A549 (cell line): ENCODE measurements at regions not wholly inside any gene's neighbourhood (a gene's known extent, or its start where the extent isn't known, plus 50 kb on each side); places are given as distances from the start of the nearest gene placed in this dataset.

Source experiments
- ATAC-seq, 2 experiments: fragments of 200-7000 bp in 1 of 2; fragments of >200 bp in 1 of 2; cut with Nextera tagmentation in 1 of 2; cut with Tn5 transposase in 1 of 2; 3 replicates each; pipeline versions ENCODE4 v1.8.0 to v1.9.1; 2018 to 2020; ENCODE audit warnings: mild to moderate bottlenecking in 1 of 2, moderate library complexity in 1 of 2
- CTCF ChIA-PET: fragments of 300-600 bp; sonication (Branson Sonifier 250); formaldehyde crosslinking; extraction: SDS; loops from one replicate; lab custom pipeline; 2021; ENCODE audit warnings: antibody characterized with exemption, inconsistent platforms; lab: Yijun Ruan, JAX
- POLR2A ChIA-PET: fragments of 350-600 bp; formaldehyde crosslinking; extraction: SDS; loops from one replicate; lab custom pipeline; 2021; ENCODE audit warnings: antibody characterized with exemption, inconsistent platforms; lab: Yijun Ruan, JAX
- DNase-seq, 2 experiments: peaks; one replicate each; pipeline versions ENCODE4 v3.0.0 to v3.0.0-alpha.2; 2011 to 2016; ENCODE audit warnings: low read depth in 1 of 2, low spot score in 1 of 2
- FAIRE-seq: peaks from 2 replicates; lab custom pipeline; 2011; peaks lifted over from hg19 to GRCh38; lab: Jason Lieb, UNC
- H3K27ac ChIP-seq, 2 experiments: fragments of >200 bp; sonication (Bioruptor Twin); formaldehyde crosslinking; 3 replicates each; pipeline ENCODE4 v1.5.1; 2016 to 2017
- H3K4me1 ChIP-seq: fragments of >200 bp; sonication (Bioruptor Twin); formaldehyde crosslinking; 3 replicates; pipeline ENCODE4 v1.6.1; 2016
- H3K4me2 ChIP-seq: fragments of >200 bp; sonication (Bioruptor Twin); formaldehyde crosslinking; 3 replicates; pipeline ENCODE4 v1.6.1; 2016
- H3K4me3 ChIP-seq: fragments of >200 bp; sonication (Bioruptor Twin); formaldehyde crosslinking; 3 replicates; pipeline ENCODE4 v1.5.1; 2016
- H3K9me3 ChIP-seq: fragments of >200 bp; sonication (Bioruptor Twin); formaldehyde crosslinking; 3 replicates; pipeline ENCODE4 v1.6.1; 2016
- CBX8 ChIP-seq: fragments of 200-600 bp; sonication (generic); IDR thresholded peaks from 2 replicates; pipeline ENCODE4 v1.6.1; 2016
- CHD4 ChIP-seq: fragments of 200-600 bp; sonication (generic); IDR thresholded peaks from 2 replicates; pipeline ENCODE4 v1.6.1; 2016; ENCODE audit warnings: antibody characterized with exemption, mild to moderate bottlenecking, borderline replicate concordance
- EHF ChIP-seq: fragments of 250-450 bp; sonication (Bioruptor Pico); IDR thresholded peaks from 2 replicates; pipeline ENCODE4 v1.5.0; 2020; ENCODE audit warnings: mild to moderate bottlenecking
- FOSL2 ChIP-seq, 2 experiments: fragments of 450-650 bp in 1 of 2; fragments of >200 bp in 1 of 2; sonication (Bioruptor Twin) in 1 of 2; formaldehyde crosslinking; IDR thresholded peaks; 2 replicates each; pipeline versions ENCODE4 v1.5.0 to v1.6.1; 2016 to 2020; ENCODE audit warnings: mild to moderate bottlenecking in 1 of 2, moderate library complexity in 1 of 2
- FOXS1 ChIP-seq: fragments of 250-450 bp; sonication (Bioruptor Pico); IDR thresholded peaks from 2 replicates; pipeline ENCODE4 v1.5.0; 2020; ENCODE audit warnings: mild to moderate bottlenecking, moderate library complexity
- HEYL ChIP-seq: fragments of 250-450 bp; sonication (Bioruptor Pico); IDR thresholded peaks from 2 replicates; pipeline ENCODE4 v1.8.0; 2021; ENCODE audit warnings: mild to moderate bottlenecking, moderate library complexity
- HOXA7 ChIP-seq: fragments of 250-450 bp; sonication (Bioruptor Pico); IDR thresholded peaks from 2 replicates; pipeline ENCODE4 v1.5.0; 2020; ENCODE audit warnings: mild to moderate bottlenecking, moderate library complexity
- HOXB13 ChIP-seq: fragments of 250-450 bp; sonication (Bioruptor Pico); IDR thresholded peaks from 2 replicates; pipeline ENCODE4 v1.5.0; 2020; ENCODE audit warnings: low read depth, mild to moderate bottlenecking, moderate library complexity
- KDM5A ChIP-seq: fragments of 200-600 bp; sonication (generic); IDR thresholded peaks from 2 replicates; pipeline ENCODE4 v1.6.1; 2016; ENCODE audit warnings: antibody characterized with exemption, mild to moderate bottlenecking
- MAZ ChIP-seq: fragments of 150-350 bp; IDR thresholded peaks from 2 replicates; pipeline ENCODE4 v1.6.1; 2014; ENCODE audit warnings: antibody characterized with exemption, low read depth, low read length, borderline replicate concordance
- NR3C1 ChIP-seq: fragments of >200 bp; sonication (Bioruptor Twin); formaldehyde crosslinking; IDR thresholded peaks from 3 replicates; pipeline ENCODE4 v1.6.1; 2017
- POLR2A ChIP-seq: IDR thresholded peaks from 2 replicates; pipeline ENCODE4 v1.6.1; 2012; ENCODE audit warnings: mild to moderate bottlenecking, low read length
- RARB ChIP-seq: fragments of 250-450 bp; sonication (Bioruptor Pico); IDR thresholded peaks from 2 replicates; pipeline ENCODE4 v1.8.0; 2021; ENCODE audit warnings: mild to moderate bottlenecking, moderate library complexity
- RFX5 ChIP-seq: fragments of 450-650 bp; IDR thresholded peaks from 2 replicates; pipeline ENCODE4 v1.7.1; 2014; ENCODE audit warnings: antibody characterized with exemption, mild to moderate bottlenecking, moderate library complexity
- SMC3 ChIP-seq: fragments of >200 bp; sonication (Bioruptor Twin); formaldehyde crosslinking; IDR thresholded peaks from 3 replicates; pipeline ENCODE4 v1.6.1; 2018; ENCODE audit warnings: inconsistent platforms
- TFCP2L1 ChIP-seq: fragments of 250-450 bp; sonication (Bioruptor Pico); IDR thresholded peaks from 2 replicates; pipeline ENCODE4 v1.5.0; 2021; ENCODE audit warnings: mild to moderate bottlenecking
- ZNF302 ChIP-seq: fragments of 250-450 bp; sonication (Bioruptor Pico); IDR thresholded peaks from 2 replicates; pipeline ENCODE4 v1.9.0; 2021; ENCODE audit warnings: inconsistent platforms, mild to moderate bottlenecking, moderate library complexity
- WGBS: methylation state at CpG from one replicate; pipeline ENCODE4 v1.1.6; 2017; ENCODE audit errors: missing lambda C conversion rate; 5-methylcytosine and 5-hydroxymethylcytosine counted together
- TF ChIP-seq, protein P1 (sequence below): fragments of >200 bp; sonication (Bioruptor Twin); formaldehyde crosslinking; IDR thresholded peaks from 3 replicates; pipeline ENCODE4 v1.6.1; 2016
- TF ChIP-seq, protein P2 (sequence below): fragments of >200 bp; sonication (Bioruptor Twin); formaldehyde crosslinking; IDR thresholded peaks from 2 replicates; pipeline ENCODE4 v1.6.1; 2016
- TF ChIP-seq, protein P3 (sequence below): IDR thresholded peaks from 2 replicates; pipeline ENCODE4 v1.6.1; 2012; ENCODE audit warnings: low read depth, borderline replicate concordance
- TF ChIP-seq, protein P4 (sequence below): IDR thresholded peaks from 2 replicates; pipeline ENCODE4 v1.6.1; 2012

DNA sequence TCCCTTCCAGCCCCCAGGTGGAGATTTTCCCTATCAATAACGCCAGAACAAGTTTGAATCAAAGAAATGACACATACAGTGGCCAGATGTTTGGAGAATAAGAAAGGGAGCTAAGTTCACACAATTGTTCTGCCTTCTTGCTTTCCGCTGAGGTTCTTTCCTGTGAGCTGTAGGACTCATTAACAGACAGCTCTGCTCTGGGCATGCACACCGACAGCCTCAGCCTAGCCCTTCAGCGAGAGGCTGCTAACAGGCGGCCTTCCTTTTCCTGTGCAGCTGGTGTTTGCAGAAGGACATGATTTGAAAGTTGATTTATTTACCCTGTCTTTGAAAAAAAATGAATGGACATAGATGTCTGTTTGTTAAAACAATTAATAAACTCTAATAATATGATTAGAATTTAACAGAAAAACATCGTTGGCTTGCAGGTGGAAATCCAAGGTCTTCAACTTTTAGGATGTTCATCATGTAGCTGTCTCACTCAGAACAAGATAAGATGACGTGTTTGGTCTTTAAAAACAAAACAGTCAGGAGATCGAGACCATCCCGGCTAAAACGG lies 183.3 kb downstream of the KDR start:
- no peak overlapping the region for H3K4me3 ChIP-seq
- ChIA-PET POLR2A (no interaction called here), CTCF (no interaction called here)
- FAIRE-seq (no peak), DNase-seq (no peak), ATAC-seq (no peak)
- no peaks in the 10 kb centered on the region for H3K4me1 ChIP-seq
- H3K4me2 ChIP-seq = no peak overlapping the region
- H3K9me3 ChIP-seq = no peaks in the 10 kb centered on the region
- 42% methylated on average over 10 of the region's 10 CpGs for WGBS
- no peak overlapping the region for H3K27ac ChIP-seq
- TF ChIP-seq, protein P1, sequence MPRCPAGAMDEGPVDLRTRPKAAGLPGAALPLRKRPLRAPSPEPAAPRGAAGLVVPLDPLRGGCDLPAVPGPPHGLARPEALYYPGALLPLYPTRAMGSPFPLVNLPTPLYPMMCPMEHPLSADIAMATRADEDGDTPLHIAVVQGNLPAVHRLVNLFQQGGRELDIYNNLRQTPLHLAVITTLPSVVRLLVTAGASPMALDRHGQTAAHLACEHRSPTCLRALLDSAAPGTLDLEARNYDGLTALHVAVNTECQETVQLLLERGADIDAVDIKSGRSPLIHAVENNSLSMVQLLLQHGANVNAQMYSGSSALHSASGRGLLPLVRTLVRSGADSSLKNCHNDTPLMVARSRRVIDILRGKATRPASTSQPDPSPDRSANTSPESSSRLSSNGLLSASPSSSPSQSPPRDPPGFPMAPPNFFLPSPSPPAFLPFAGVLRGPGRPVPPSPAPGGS = no peak
- TF ChIP-seq TFCP2L1 (CRISPR knock-in tag) (no peak), SMC3 (no peak), ZNF302 (CRISPR knock-in tag) (no peak), EHF (CRISPR knock-in tag) (no peak)

DNA sequence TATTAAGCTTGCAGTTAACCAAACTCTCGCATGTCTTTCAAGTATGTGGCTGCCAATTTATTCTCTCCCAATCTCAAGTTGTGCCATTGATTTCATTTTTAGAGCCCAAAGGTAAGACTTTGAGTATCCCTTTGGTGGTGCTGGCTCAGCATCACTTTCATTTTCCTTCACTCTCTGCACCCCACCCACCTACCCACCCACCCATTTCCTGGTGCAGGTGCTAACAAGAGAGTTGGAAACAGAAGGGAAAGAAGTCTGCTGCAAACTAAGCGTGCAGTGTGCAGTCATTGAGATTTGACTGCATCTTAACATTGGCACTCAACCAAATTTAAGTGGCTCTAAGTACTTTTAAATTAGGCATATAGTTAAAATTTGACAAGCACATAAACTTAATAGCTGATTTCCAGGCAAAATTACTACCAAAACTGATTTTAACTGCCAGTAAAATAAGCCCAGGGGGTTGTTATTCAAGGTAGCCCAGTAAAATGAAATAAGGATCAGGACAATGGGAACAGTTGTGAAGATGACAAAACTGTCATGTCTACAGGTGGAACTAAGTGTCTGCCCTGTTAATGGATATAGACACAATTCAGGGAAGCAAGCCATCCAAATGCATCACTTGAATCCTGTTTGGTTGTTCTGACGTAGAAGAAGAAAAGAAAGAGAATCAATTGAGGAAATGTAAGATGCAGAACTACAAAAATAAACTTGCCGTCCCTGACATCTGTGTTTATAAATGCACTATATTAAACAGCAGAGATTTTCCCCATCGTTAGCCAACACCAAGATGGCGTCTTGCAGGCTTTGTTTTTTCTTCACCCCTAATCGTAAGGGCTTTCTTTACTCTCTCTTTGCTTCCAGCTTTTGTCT lies 184.2 kb downstream of the KDR start:
- DNase-seq (no peak), ATAC-seq (no peak), FAIRE-seq (no peak)
- Histone ChIP-seq H3K4me2 (no peak overlapping the region), H3K4me3 (no peak overlapping the region), H3K4me1 (no peaks in the 10 kb centered on the region), H3K9me3 (no peaks in the 10 kb centered on the region), H3K27ac (no peak overlapping the region)
- WGBS = 17% methylated on average over 7 of the region's 7 CpGs
- CTCF ChIA-PET = no interaction called here
- TF ChIP-seq HOXA7 (CRISPR knock-in tag) (no peak), POLR2A (no peak), CHD4 (no peak), RARB (CRISPR knock-in tag) (no peak), HOXB13 (CRISPR knock-in tag) (no peak), RFX5 (no peak), NR3C1 (no peak), FOXS1 (CRISPR knock-in tag) (no peak)
- TF ChIP-seq, protein P2, sequence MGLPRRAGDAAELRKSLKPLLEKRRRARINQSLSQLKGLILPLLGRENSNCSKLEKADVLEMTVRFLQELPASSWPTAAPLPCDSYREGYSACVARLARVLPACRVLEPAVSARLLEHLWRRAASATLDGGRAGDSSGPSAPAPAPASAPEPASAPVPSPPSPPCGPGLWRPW = no peak
- TF ChIP-seq, protein P3, sequence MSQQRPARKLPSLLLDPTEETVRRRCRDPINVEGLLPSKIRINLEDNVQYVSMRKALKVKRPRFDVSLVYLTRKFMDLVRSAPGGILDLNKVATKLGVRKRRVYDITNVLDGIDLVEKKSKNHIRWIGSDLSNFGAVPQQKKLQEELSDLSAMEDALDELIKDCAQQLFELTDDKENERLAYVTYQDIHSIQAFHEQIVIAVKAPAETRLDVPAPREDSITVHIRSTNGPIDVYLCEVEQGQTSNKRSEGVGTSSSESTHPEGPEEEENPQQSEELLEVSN = no peak
- POLR2A ChIA-PET = no interaction called here

DNA sequence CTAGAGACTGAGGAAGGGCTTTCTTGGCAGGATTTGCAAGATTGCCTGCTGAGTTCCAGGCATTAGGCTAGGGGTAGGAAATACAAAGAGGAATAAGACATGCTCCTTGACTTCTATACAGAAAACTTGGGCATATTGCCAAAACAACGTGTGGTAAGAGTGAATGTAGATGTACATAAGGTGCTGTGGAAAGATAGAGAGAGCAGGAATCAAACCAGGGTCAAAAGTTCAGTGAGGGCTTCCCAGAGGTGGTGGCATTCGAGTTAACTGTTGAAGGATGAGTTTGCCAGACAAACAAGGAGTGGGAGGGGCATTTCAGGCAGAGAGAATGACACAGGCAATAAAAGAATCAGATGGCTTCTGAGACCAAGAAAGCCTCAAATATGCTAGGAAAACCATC lies 187.9 kb downstream of the KDR start:
- Histone ChIP-seq H3K9me3 (no peaks in the 10 kb centered on the region), H3K4me1 (no peaks in the 10 kb centered on the region)
- 0% methylated on average over 2 of the region's 2 CpGs for WGBS
- CTCF ChIA-PET = no interaction called here
- TF ChIP-seq EHF (CRISPR knock-in tag) (no peak), CBX8 (no peak), KDM5A (no peak), MAZ (no peak), FOSL2 (IDR thresholded peaks at IDR 0.05) (no peak), FOSL2 (CRISPR knock-in tag; IDR thresholded peaks at IDR 0.05) (no peak), HEYL (CRISPR knock-in tag) (no peak)
- TF ChIP-seq, protein P4, sequence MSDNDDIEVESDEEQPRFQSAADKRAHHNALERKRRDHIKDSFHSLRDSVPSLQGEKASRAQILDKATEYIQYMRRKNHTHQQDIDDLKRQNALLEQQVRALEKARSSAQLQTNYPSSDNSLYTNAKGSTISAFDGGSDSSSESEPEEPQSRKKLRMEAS = no peak
- TF ChIP-seq, all 56 proteins: peak for 0
- ATAC-seq (no peak), FAIRE-seq (no peak), DNase-seq (no peak)
- 0 out of 3 replicates have a peak overlapping the region, but pooled peaks have one; percentile 23 for H3K4me2 ChIP-seq
- POLR2A ChIA-PET = no interaction called here
- H3K27ac ChIP-seq = no peak overlapping the region
- no peak overlapping the region for H3K4me3 ChIP-seq
